ENCODE measurements at regions not wholly inside any gene's neighbourhood (a gene's known extent, or its start where the extent isn't known, plus 50 kb on each side); places are given as distances from the start of the nearest gene placed in this dataset.

DNA sequence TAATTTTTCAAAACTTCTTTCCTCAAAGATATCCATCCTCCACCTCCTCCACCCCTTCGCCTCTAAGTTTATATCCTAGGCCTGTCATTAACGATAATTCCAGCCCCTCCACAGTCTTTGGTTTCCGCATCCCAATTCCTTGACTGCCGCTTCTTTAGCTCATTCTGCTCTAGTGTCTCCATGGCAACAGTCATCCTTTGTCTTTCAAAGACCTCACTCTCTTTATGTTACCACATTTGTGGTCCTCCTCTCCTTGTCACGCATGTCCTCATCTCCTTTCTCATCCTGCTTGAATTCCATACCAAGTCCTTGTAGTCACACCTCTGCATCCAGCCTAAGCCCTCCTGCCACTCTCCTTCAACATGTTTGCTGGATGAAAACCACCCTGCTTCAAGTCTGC is 511.2 kb upstream of the KLF6 start:
- TF ChIP-seq, protein P1, sequence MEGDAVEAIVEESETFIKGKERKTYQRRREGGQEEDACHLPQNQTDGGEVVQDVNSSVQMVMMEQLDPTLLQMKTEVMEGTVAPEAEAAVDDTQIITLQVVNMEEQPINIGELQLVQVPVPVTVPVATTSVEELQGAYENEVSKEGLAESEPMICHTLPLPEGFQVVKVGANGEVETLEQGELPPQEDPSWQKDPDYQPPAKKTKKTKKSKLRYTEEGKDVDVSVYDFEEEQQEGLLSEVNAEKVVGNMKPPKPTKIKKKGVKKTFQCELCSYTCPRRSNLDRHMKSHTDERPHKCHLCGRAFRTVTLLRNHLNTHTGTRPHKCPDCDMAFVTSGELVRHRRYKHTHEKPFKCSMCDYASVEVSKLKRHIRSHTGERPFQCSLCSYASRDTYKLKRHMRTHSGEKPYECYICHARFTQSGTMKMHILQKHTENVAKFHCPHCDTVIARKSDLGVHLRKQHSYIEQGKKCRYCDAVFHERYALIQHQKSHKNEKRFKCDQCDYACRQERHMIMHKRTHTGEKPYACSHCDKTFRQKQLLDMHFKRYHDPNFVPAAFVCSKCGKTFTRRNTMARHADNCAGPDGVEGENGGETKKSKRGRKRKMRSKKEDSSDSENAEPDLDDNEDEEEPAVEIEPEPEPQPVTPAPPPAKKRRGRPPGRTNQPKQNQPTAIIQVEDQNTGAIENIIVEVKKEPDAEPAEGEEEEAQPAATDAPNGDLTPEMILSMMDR (IDR thresholded peaks at IDR 0.05; ENCODE audit: insufficient read depth, low read depth, low read length), result no peak
- no peak overlapping the region for H3K4me3 ChIP-seq (ENCODE audit: low read depth, low read length)
- H3K36me3 ChIP-seq (ENCODE audit: control insufficient read depth, insufficient read depth, low read length), result no peaks in the 10 kb centered on the region
- CTCF ChIA-PET, result no interaction called here
- POLR2A ChIA-PET, result no interaction called here
- no peaks in the 10 kb centered on the region for H3K27me3 ChIP-seq (ENCODE audit: control insufficient read depth, insufficient read depth, low read length)
- DNase-seq (ENCODE audit: low read depth), result no peak

DNA sequence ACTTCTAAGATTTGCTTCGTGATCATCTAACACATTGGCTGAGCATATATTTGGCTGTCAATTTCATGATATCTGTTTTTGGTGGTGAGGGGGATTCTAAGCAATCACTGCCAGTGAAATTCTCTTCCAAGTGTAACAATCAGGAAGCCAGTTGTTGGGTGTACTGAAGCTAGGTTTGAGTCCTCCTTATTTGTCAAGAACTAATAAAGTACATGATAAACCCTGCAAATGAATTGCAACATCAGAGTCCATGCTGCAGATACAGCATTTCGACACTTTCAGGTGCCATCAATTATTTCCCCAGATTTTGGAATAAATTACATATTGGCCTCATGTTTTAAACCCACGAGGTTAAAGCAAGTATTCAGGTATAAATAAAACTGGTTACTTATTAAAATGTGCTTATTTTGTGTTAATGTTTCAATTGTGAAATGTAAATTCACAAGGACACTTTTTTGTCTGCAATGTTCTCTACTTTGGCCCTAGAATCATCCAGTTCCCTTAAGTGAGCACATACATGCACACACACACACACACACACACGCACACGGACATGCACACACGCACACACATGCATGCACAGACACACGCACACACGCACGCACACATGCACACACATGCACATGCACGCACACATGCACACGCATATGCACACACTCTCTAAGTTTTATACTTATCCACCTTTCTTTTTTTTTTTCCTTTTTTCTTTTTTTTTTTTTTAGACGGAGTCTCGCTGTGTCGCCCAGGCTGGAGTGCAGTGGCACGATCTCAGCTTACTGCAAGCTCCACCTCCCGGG is 510.2 kb upstream of the KLF6 start:
- no peak overlapping the region for H3K4me3 ChIP-seq (ENCODE audit: low read depth, low read length)
- POLR2A ChIA-PET, result no interaction called here

DNA sequence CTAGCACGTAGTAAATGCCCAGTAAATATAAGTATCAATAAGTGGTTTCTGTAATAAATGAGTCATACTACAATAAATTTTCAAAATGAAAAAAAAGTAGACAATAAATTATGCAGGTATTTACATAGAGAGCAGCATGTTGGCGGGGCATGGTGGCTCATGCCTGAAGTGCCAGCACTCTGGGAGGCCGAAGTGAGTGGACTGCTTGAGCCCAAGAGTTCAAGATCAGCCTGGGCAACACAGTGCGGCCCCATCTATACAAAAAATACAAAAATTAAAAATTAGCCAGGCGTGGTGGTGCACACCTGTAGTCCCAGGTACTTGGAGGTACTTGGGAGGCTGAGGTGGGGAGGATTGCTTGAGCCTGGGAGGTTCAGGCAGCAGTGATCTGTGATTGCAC is 509.3 kb upstream of the KLF6 start:
- ChIA-PET POLR2A (no interaction called here), CTCF (no interaction called here)
- Histone ChIP-seq H3K27me3 (ENCODE audit: control insufficient read depth, insufficient read depth, low read length) (no peaks in the 10 kb centered on the region), H3K36me3 (ENCODE audit: control insufficient read depth, insufficient read depth, low read length) (no peaks in the 10 kb centered on the region), H3K4me3 (ENCODE audit: low read depth, low read length) (no peak overlapping the region)
- TF ChIP-seq, protein P1 (IDR thresholded peaks at IDR 0.05; ENCODE audit: insufficient read depth, low read depth, low read length), result no peak
- DNase-seq (ENCODE audit: low read depth), result no peak

More for the DNA sequence above, 510.2 kb upstream of the KLF6 start:
- DNase-seq (ENCODE audit: low read depth), result no peak
- TF ChIP-seq, protein P1 (IDR thresholded peaks at IDR 0.05; ENCODE audit: insufficient read depth, low read depth, low read length), result no peak
- CTCF ChIA-PET, result no interaction called here
- H3K27me3 ChIP-seq (ENCODE audit: control insufficient read depth, insufficient read depth, low read length), result no peaks in the 10 kb centered on the region
- no peaks in the 10 kb centered on the region for H3K36me3 ChIP-seq (ENCODE audit: control insufficient read depth, insufficient read depth, low read length)

DNA sequence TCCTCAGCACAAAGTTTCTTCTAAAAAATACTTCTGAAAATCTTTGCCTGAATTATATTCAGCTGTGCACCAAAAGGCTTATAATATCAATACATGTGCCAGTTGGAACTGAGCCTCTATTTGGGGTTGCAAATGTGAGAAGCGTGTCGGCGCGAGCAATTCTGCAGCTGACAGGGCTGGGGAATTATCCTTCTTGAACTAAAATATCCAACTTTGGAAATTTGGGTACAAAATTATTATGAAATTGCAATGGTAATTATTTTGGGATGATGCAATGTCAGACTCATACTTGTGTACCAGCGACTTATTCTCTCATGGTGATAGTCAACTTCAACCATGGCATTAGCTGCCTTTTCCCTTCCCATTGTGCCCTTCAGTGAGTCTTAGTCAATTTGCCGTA is 507.0 kb upstream of the KLF6 start:
- POLR2A ChIA-PET, result no interaction called here
- no peak for DNase-seq (ENCODE audit: low read depth)
- Histone ChIP-seq H3K27me3 (ENCODE audit: control insufficient read depth, insufficient read depth, low read length) (no peaks in the 10 kb centered on the region), H3K36me3 (ENCODE audit: control insufficient read depth, insufficient read depth, low read length) (no peaks in the 10 kb centered on the region), H3K4me3 (ENCODE audit: low read depth, low read length) (no peak overlapping the region)
- CTCF ChIA-PET, result no interaction called here
- TF ChIP-seq, protein P1 (IDR thresholded peaks at IDR 0.05; ENCODE audit: insufficient read depth, low read depth, low read length), result no peak

DNA sequence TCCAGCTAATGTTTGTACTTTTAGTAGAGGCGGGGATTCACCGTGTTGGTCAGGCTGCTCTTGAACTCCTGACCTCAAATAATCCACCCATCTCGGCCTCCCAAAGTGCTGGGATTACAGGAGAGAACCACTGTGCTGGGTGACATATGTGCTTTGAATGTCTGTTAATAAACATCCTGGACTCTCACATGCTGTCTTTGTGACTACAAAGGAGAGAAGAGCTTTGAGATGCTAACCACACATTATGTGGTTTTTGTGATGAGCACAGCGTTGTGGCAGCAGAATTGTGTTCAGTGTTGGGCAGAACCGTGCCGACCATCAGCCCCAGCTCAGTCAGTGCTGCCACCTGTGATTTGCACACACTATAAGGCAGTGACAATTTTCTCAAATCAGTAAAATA is 500.1 kb upstream of the KLF6 start:
- POLR2A ChIA-PET, result no interaction called here
- TF ChIP-seq, protein P1 (IDR thresholded peaks at IDR 0.05; ENCODE audit: insufficient read depth, low read depth, low read length), result no peak
- CTCF ChIA-PET, result interaction anchor here (0.8 to 1.0 kb wide), 3 partner anchors 17 to 1066 kb away, joined by 3 read pairs; no protein-coding TSS in a partner anchor
- no peak for DNase-seq (ENCODE audit: low read depth)
- Histone ChIP-seq H3K4me3 (ENCODE audit: low read depth, low read length) (no peak overlapping the region), H3K36me3 (ENCODE audit: control insufficient read depth, insufficient read depth, low read length) (no peaks in the 10 kb centered on the region), H3K27me3 (ENCODE audit: control insufficient read depth, insufficient read depth, low read length) (no peaks in the 10 kb centered on the region)
